WTC11 (cell line): ENCODE measurements at regions not wholly inside any gene's neighbourhood (a gene's known extent, or its start where the extent isn't known, plus 50 kb on each side); places are given as distances from the start of the nearest gene placed in this dataset.

Experiments
- ATF1 ChIP-seq: sonication (generic); formaldehyde crosslinking; IDR thresholded peaks from 2 replicates; pipeline ENCODE4 v1.8.1; 2023; ENCODE audit warnings: mild to moderate bottlenecking, moderate library complexity, missing genetic modification reagents
- CREM ChIP-seq: sonication (generic); formaldehyde crosslinking; IDR thresholded peaks from 2 replicates; pipeline ENCODE4 v1.8.1; 2022; ENCODE audit warnings: mild to moderate bottlenecking, missing genetic modification reagents, moderate library complexity
- FOXP1 ChIP-seq: sonication (generic); formaldehyde crosslinking; IDR thresholded peaks from 2 replicates; pipeline ENCODE4 v1.8.0; 2022; ENCODE audit warnings: missing genetic modification reagents, mild to moderate bottlenecking, moderate library complexity, borderline replicate concordance
- TF ChIP-seq, protein P1 (sequence below): fragments of 200-600 bp; IDR thresholded peaks from 2 replicates; pipeline ENCODE4 v1.8.0; 2022; ENCODE audit warnings: antibody characterized with exemption
- TF ChIP-seq, protein P2 (sequence below): sonication (generic); formaldehyde crosslinking; IDR thresholded peaks from 2 replicates; pipeline ENCODE4 v1.8.0; 2023; ENCODE audit warnings: missing genetic modification reagents, mild to moderate bottlenecking, borderline replicate concordance
- TF ChIP-seq, protein P3 (sequence below): sonication (generic); formaldehyde crosslinking; IDR thresholded peaks from 2 replicates; pipeline ENCODE4 v1.8.0; 2022; ENCODE audit warnings: mild to moderate bottlenecking, missing genetic modification reagents
- TF ChIP-seq, protein P4 (sequence below): sonication (generic); formaldehyde crosslinking; IDR thresholded peaks from 2 replicates; pipeline ENCODE4 v1.8.1; 2023; ENCODE audit warnings: mild to moderate bottlenecking, missing genetic modification reagents, moderate library complexity
- TF ChIP-seq, protein P5 (sequence below): fragments of 250-450 bp; sonication (Bioruptor Pico); conservative IDR thresholded peaks from 2 replicates; pipeline ENCODE4 v1.9.0; 2021; ENCODE audit warnings: mild to moderate bottlenecking

DNA sequence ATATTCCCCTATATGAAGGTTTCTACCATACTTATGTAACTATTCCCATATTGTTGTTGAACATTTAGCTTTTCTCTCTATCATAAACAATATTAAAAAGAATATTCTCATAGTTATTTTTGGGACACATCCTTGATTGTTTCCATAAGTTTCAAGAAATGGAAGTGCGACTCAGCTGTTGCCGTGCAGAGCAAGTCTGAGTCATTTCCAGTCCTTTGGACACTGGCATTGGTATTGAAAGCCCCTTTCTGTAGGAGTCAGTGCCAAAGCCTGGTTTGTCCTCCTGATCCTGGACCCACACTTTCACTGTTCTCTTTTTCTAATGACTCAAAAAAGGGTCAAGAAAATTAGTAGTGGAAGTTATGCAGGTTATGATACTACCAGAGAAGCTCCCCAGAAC lies 108.3 kb upstream of the DIAPH2 start:
- TF ChIP-seq, protein P1, sequence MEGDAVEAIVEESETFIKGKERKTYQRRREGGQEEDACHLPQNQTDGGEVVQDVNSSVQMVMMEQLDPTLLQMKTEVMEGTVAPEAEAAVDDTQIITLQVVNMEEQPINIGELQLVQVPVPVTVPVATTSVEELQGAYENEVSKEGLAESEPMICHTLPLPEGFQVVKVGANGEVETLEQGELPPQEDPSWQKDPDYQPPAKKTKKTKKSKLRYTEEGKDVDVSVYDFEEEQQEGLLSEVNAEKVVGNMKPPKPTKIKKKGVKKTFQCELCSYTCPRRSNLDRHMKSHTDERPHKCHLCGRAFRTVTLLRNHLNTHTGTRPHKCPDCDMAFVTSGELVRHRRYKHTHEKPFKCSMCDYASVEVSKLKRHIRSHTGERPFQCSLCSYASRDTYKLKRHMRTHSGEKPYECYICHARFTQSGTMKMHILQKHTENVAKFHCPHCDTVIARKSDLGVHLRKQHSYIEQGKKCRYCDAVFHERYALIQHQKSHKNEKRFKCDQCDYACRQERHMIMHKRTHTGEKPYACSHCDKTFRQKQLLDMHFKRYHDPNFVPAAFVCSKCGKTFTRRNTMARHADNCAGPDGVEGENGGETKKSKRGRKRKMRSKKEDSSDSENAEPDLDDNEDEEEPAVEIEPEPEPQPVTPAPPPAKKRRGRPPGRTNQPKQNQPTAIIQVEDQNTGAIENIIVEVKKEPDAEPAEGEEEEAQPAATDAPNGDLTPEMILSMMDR, result no peak
- TF ChIP-seq, protein P2, sequence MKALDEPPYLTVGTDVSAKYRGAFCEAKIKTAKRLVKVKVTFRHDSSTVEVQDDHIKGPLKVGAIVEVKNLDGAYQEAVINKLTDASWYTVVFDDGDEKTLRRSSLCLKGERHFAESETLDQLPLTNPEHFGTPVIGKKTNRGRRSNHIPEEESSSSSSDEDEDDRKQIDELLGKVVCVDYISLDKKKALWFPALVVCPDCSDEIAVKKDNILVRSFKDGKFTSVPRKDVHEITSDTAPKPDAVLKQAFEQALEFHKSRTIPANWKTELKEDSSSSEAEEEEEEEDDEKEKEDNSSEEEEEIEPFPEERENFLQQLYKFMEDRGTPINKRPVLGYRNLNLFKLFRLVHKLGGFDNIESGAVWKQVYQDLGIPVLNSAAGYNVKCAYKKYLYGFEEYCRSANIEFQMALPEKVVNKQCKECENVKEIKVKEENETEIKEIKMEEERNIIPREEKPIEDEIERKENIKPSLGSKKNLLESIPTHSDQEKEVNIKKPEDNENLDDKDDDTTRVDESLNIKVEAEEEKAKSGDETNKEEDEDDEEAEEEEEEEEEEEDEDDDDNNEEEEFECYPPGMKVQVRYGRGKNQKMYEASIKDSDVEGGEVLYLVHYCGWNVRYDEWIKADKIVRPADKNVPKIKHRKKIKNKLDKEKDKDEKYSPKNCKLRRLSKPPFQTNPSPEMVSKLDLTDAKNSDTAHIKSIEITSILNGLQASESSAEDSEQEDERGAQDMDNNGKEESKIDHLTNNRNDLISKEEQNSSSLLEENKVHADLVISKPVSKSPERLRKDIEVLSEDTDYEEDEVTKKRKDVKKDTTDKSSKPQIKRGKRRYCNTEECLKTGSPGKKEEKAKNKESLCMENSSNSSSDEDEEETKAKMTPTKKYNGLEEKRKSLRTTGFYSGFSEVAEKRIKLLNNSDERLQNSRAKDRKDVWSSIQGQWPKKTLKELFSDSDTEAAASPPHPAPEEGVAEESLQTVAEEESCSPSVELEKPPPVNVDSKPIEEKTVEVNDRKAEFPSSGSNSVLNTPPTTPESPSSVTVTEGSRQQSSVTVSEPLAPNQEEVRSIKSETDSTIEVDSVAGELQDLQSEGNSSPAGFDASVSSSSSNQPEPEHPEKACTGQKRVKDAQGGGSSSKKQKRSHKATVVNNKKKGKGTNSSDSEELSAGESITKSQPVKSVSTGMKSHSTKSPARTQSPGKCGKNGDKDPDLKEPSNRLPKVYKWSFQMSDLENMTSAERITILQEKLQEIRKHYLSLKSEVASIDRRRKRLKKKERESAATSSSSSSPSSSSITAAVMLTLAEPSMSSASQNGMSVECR, result no peak
- TF ChIP-seq ATF1, result no peak
- TF ChIP-seq, protein P3, sequence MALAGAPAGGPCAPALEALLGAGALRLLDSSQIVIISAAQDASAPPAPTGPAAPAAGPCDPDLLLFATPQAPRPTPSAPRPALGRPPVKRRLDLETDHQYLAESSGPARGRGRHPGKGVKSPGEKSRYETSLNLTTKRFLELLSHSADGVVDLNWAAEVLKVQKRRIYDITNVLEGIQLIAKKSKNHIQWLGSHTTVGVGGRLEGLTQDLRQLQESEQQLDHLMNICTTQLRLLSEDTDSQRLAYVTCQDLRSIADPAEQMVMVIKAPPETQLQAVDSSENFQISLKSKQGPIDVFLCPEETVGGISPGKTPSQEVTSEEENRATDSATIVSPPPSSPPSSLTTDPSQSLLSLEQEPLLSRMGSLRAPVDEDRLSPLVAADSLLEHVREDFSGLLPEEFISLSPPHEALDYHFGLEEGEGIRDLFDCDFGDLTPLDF, result no peak
- no peak for TF ChIP-seq FOXP1 (CRISPR knock-in tag)
- TF ChIP-seq, protein P4, sequence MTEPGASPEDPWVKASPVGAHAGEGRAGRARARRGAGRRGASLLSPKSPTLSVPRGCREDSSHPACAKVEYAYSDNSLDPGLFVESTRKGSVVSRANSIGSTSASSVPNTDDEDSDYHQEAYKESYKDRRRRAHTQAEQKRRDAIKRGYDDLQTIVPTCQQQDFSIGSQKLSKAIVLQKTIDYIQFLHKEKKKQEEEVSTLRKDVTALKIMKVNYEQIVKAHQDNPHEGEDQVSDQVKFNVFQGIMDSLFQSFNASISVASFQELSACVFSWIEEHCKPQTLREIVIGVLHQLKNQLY (CRISPR knock-in tag), result no peak
- TF ChIP-seq, protein P5, sequence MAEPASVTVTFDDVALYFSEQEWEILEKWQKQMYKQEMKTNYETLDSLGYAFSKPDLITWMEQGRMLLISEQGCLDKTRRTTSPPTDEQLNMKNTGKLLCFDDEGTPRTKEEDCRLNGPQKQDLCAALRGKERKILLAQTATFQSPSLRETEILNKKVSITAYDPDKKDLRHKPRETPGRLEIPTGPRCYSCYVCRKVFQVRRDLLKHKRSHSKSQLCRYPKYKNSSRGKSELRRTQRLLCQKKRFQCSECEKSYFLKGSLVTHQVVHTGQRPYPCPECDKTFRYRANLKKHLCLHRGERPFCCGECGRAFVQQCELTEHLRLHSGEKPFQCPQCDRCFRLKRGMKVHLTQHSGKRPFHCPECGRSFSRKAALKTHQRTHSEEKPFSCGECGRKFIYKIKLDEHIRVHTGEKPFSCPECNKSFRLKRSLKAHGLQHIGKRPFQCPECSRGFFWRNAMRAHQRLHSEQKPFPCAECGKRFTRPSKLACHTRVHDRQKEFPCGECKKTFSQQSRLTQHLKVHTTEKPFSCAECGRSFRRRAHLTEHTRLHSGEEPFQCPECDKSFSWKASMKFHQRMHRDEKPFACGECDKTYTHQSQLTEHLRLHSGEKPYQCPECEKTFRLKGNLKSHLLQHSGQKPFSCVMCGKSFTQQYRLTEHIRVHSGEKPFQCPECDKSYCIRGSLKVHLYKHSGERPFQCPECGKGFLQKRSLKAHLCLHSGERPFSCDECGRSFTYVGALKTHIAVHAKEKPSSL, result no peak
- no peak for TF ChIP-seq CREM (CRISPR knock-in tag)
